ENCODE measurements at regions not wholly inside any gene's neighbourhood (a gene's known extent, or its start where the extent isn't known, plus 50 kb on each side); places are given as distances from the start of the nearest gene placed in this dataset.

DNA sequence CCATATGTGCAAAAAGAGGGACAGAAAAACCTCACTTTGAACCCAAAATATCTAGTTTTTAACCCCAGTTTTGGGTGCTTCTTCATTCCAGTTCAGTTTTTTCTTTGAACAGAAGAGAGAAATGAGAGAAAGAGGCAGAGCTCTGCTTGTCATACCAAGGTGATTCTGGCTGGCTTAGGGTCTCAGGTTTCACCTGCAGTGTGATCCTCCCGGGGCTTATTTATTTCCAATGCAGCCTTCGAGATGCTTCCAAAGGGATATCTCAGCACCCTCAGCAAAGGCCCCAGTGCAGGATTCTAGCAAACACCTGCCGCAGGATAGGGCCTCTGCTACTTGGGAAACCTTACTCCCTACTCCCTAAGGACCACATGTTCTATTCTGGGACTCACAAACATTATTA, 131.3 kb downstream of the WDR11 start:
- TF ChIP-seq, protein P1, sequence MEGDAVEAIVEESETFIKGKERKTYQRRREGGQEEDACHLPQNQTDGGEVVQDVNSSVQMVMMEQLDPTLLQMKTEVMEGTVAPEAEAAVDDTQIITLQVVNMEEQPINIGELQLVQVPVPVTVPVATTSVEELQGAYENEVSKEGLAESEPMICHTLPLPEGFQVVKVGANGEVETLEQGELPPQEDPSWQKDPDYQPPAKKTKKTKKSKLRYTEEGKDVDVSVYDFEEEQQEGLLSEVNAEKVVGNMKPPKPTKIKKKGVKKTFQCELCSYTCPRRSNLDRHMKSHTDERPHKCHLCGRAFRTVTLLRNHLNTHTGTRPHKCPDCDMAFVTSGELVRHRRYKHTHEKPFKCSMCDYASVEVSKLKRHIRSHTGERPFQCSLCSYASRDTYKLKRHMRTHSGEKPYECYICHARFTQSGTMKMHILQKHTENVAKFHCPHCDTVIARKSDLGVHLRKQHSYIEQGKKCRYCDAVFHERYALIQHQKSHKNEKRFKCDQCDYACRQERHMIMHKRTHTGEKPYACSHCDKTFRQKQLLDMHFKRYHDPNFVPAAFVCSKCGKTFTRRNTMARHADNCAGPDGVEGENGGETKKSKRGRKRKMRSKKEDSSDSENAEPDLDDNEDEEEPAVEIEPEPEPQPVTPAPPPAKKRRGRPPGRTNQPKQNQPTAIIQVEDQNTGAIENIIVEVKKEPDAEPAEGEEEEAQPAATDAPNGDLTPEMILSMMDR (IDR thresholded peaks at IDR 0.05) = no peak
- TF ChIP-seq POLR2A (IDR thresholded peaks at IDR 0.05) = no peak
